Upper lobe of right lung (tissue), 1 donor: ENCODE measurements at regions not wholly inside any gene's neighbourhood (a gene's known extent, or its start where the extent isn't known, plus 50 kb on each side); places are given as distances from the start of the nearest gene placed in this dataset.
A peak's percentile ranks its signal among the peaks of the same experiment; 100 is the strongest.

ENCODE experiments used
- ATAC-seq: fragments of 200-7000 bp; cut with Tn5 transposase; one replicate; pipeline ENCODE4 v1.9.1; 2020; ENCODE audit warnings: mild to moderate bottlenecking, moderate library complexity
- DNase-seq: peaks from one replicate; pipeline ENCODE4 v3.0.0-alpha.2; 2020
- H3K27ac ChIP-seq: fragments of 200-600 bp; one replicate; pipeline ENCODE4 v1.8.0; 2022
- H3K27me3 ChIP-seq: fragments of 200-600 bp; one replicate; pipeline ENCODE4 v1.8.0; 2022; ENCODE audit warnings: mild to moderate bottlenecking
- H3K36me3 ChIP-seq: fragments of 200-600 bp; one replicate; pipeline ENCODE4 v1.8.0; 2022
- H3K4me1 ChIP-seq: fragments of 200-600 bp; one replicate; pipeline ENCODE4 v1.8.0; 2022
- H3K4me3 ChIP-seq: fragments of 200-600 bp; one replicate; pipeline ENCODE4 v1.8.0; 2022; ENCODE audit warnings: mild to moderate bottlenecking
- H3K9me3 ChIP-seq: fragments of 200-600 bp; one replicate; pipeline ENCODE4 v1.8.0; 2022
- intact Hi-C: fragments of 100-400 bp; cut with DNase I; formaldehyde crosslinking; loops from one replicate; pipeline ENCODE4 v1.11.0; 2022
- TF ChIP-seq, protein P1 (sequence below): fragments of 200-600 bp; IDR thresholded peaks from one replicate; pipeline ENCODE4 v1.8.0; 2022; ENCODE audit warnings: antibody characterized with exemption
- donor health status: DM: no; HTN: yes; CAD: no; lungs with severe emphysema.

DNA sequence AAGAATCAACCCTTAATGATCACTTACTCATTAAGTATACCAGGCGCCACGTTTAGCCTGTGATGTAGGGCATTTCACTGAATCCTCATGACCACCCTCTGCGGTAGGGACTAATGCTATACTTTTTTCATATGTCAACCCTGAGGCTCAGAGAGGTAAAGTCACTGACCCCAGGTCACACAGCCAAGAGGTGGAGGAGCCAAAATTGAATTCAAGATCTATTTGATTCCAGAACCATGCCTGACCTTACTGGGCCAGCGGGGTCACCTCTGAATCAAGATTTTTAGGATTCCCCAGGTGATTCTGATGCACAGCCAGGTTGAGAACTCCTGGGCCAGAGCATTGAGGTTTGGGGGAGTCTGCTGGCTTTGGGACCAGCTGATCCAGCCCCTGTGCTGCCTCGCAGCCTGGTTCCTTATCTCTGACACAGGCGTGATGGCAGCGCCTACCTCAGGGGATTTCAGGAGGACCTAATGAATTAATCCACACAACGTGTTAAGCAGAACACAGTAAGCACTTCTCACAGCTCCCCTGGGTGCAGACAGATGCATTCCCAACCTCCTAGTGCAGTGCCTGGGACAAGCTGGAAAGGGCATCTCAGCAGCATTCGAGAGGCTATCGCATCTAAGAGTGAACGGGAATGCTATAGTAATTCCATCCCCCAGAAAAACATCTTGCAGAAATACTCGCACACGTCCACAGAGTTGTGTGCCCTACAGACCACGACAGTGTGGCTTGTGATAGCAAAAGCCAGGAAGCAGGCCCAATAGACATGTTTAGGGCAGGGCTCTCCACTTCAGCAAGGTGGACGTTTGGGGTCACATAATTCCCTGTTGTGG lies 101.4 kb upstream of the PTPN1 start:
- Histone ChIP-seq H3K27ac (peak overlapping the region; percentile 66), H3K4me3 (no peak overlapping the region), H3K9me3 (no peaks in the 10 kb centered on the region), H3K4me1 (peaks cover 21% of the 10 kb centered on the region), H3K27me3 (no peaks in the 10 kb centered on the region), H3K36me3 (no peaks in the 10 kb centered on the region)
- DNase-seq, result no peak
- ATAC-seq, result no peak
- intact Hi-C loops, result no loop called here
- TF ChIP-seq, protein P1, sequence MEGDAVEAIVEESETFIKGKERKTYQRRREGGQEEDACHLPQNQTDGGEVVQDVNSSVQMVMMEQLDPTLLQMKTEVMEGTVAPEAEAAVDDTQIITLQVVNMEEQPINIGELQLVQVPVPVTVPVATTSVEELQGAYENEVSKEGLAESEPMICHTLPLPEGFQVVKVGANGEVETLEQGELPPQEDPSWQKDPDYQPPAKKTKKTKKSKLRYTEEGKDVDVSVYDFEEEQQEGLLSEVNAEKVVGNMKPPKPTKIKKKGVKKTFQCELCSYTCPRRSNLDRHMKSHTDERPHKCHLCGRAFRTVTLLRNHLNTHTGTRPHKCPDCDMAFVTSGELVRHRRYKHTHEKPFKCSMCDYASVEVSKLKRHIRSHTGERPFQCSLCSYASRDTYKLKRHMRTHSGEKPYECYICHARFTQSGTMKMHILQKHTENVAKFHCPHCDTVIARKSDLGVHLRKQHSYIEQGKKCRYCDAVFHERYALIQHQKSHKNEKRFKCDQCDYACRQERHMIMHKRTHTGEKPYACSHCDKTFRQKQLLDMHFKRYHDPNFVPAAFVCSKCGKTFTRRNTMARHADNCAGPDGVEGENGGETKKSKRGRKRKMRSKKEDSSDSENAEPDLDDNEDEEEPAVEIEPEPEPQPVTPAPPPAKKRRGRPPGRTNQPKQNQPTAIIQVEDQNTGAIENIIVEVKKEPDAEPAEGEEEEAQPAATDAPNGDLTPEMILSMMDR, result no peak

DNA sequence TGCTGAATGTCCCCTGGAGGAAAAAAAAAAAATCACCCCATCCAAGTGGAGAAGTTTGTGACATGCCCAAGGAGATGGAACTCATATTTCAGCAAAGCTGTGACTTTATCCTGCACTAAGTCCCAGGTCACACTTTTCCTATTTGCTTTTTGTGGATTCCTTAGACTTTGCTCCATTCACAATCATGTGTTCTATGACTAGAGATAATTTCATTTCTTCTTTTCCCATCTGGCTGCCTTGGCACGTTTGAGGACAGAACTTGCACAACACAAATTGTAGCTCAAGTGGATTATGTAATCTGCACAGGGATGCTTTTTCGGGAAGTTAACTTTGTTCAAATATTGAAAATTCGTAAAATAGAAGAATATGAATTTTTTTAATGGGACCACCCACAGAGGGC lies 100.7 kb upstream of the PTPN1 start:
- peaks cover 24% of the 10 kb centered on the region for H3K4me1 ChIP-seq
- ATAC-seq (peak; percentile 35), DNase-seq (no peak)
- H3K27ac ChIP-seq, result peak overlapping the region; percentile 66
- TF ChIP-seq, protein P1, result no peak
- H3K27me3 ChIP-seq, result no peaks in the 10 kb centered on the region
- no peaks in the 10 kb centered on the region for H3K36me3 ChIP-seq
- H3K9me3 ChIP-seq, result no peaks in the 10 kb centered on the region
- no peak overlapping the region for H3K4me3 ChIP-seq
- intact Hi-C loops, result no loop called here

DNA sequence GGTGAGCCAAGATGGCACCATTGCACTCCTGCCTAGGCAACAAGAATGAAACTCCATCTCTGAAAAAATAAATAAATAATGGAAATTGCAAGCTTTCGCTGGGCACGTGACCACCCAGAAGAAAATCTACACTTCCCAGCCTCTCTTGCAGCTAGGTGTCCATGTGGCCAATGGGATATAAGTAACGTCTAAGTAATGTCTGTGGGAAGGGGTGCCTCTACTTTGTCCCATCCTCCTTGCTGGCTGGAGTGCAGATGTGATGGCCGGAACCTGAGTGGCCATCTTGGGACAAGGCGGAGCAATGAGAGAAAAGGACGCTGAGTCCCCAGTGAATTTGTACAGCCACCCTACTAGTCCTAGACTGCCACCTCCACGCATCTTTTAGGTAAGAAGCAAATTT lies 99.8 kb upstream of the PTPN1 start:
- Histone ChIP-seq H3K27ac (no peak overlapping the region), H3K4me3 (no peak overlapping the region), H3K4me1 (peaks cover 33% of the 10 kb centered on the region), H3K27me3 (no peaks in the 10 kb centered on the region), H3K9me3 (no peaks in the 10 kb centered on the region), H3K36me3 (no peaks in the 10 kb centered on the region)
- TF ChIP-seq, protein P1, result no peak
- intact Hi-C loops, result no loop called here
- DNase-seq (no peak), ATAC-seq (no peak)

DNA sequence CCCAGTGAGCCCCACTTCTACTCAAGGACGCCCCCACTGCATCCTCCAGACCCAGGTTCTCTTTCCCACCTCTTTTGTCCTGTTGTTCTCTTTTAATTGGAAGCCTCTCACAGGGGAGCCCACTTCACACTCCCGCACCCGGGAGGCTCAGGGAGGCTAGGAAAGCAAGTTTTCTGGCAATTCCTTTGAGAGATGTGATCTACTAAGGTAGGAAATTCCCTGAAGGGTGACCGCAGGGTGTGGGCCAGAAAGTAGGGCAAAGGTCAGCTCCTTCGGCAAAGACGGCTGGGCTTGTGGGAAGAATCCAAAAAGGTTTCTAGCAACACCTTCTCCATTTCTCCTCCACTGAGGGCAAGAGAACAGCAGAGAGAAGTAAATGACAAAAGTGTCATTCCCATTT lies 98.1 kb upstream of the PTPN1 start:
- no peak overlapping the region for H3K27ac ChIP-seq
- ATAC-seq (no peak), DNase-seq (no peak)
- TF ChIP-seq, protein P1, result no peak
- intact Hi-C loops, result no loop called here
- H3K4me1 ChIP-seq, result peaks cover 48% of the 10 kb centered on the region
- H3K36me3 ChIP-seq, result no peaks in the 10 kb centered on the region
- H3K4me3 ChIP-seq, result no peak overlapping the region
- no peaks in the 10 kb centered on the region for H3K9me3 ChIP-seq
- H3K27me3 ChIP-seq, result no peaks in the 10 kb centered on the region

DNA sequence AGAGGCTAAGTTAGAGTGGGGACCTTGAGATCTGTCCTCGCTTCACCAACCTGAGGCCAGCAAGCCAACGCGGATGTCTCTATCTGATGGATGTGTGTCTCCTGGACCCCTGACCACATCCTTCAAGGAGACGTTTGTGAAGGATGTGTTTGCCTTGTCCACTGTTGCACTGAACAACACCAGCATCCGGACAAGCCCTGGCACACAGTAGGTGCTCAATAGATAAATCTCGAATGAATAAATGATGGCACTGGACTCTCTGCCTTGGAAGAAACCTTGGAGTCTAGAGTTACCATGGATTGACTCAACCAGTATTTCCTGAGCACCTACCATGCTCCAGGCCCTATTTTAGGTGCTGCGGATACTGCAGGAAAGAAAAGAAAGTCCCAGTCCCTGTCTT lies 97.7 kb upstream of the PTPN1 start:
- H3K9me3 ChIP-seq, result no peaks in the 10 kb centered on the region

More for the DNA sequence above, 97.7 kb upstream of the PTPN1 start:
- Histone ChIP-seq H3K27ac (peak overlapping the region; percentile 11), H3K4me3 (no peak overlapping the region), H3K27me3 (no peaks in the 10 kb centered on the region), H3K36me3 (no peaks in the 10 kb centered on the region), H3K4me1 (peaks cover 52% of the 10 kb centered on the region)
- ATAC-seq, result no peak
- TF ChIP-seq, protein P1, result no peak
- intact Hi-C loops, result no loop called here
- DNase-seq, result no peak
